ENCODE measurements at regions not wholly inside any gene's neighbourhood (a gene's known extent, or its start where the extent isn't known, plus 50 kb on each side); places are given as distances from the start of the nearest gene placed in this dataset.
A peak's percentile ranks its signal among the peaks of the same experiment; 100 is the strongest.

DNA sequence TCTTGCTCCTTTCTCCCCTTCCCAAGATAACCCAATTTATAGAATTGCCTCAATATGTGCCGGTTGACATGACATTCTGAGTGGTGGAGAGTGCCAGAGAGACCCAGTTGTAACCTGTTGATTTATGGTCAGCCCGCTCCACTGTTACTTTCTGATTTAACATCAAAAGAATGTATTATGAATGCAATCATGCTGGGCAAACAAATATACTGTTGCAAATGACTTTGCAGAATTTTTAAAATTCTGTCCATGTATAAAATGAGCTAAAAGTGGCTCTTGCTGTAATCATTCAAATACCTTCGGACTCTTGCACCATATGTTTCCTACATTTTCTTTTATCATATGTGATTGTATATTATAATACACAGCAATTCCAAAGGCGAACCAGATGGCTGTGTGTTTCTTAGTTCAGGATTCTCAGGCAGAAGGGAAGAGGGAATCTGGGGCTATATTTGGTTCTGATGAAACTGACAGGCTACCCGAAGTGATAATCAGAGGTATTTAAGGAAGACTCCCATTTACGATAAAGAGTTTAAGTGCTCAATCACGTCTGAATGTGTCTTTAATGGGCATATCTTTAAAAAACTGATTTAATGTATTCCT, 131.7 kb downstream of the CLCN4 start:
- ChIA-PET CTCF (no interaction called here), POLR2A (no interaction called here)
- no peaks in the 10 kb centered on the region for H3K4me1 Mint-ChIP-seq
- ATAC-seq, result no peak
- no peak for DNase-seq
- H3K4me3 Mint-ChIP-seq, result no peak overlapping the region
- no peaks in the 10 kb centered on the region for H3K36me3 Mint-ChIP-seq (ENCODE audit: low read depth)
- H3K27me3 Mint-ChIP-seq, result peaks cover 2% of the 10 kb centered on the region
- H3K27ac Mint-ChIP-seq, result no peak overlapping the region
- intact Hi-C loops (cut with DNase I, micrococcal nuclease), result no loop called here
- peaks cover 3% of the 10 kb centered on the region for H3K9me3 Mint-ChIP-seq (ENCODE audit: low read depth)

GRCh38 chrX:10296576-10296975, 139.8 kb downstream of the CLCN4 start:
- ChIA-PET POLR2A (no interaction called here), CTCF (no interaction called here)
- intact Hi-C loops (cut with DNase I, micrococcal nuclease), result no loop called here
- no peaks in the 10 kb centered on the region for H3K27me3 Mint-ChIP-seq
- peaks cover 6% of the 10 kb centered on the region for H3K9me3 Mint-ChIP-seq (ENCODE audit: low read depth)
- ATAC-seq (no peak), DNase-seq (no peak)
- no peaks in the 10 kb centered on the region for H3K36me3 Mint-ChIP-seq (ENCODE audit: low read depth)
- no peaks in the 10 kb centered on the region for H3K4me1 Mint-ChIP-seq
- H3K4me3 Mint-ChIP-seq, result no peak overlapping the region
- H3K27ac Mint-ChIP-seq, result no peak overlapping the region

- no peaks in the 10 kb centered on the region for H3K4me1 Mint-ChIP-seq
- DNase-seq (no peak), ATAC-seq (no peak)
- CTCF ChIA-PET, result no interaction called here
- POLR2A ChIA-PET, result no interaction called here
- no peaks in the 10 kb centered on the region for H3K36me3 Mint-ChIP-seq (ENCODE audit: low read depth)
- no peaks in the 10 kb centered on the region for H3K27me3 Mint-ChIP-seq
- H3K9me3 Mint-ChIP-seq (ENCODE audit: low read depth), result peaks cover 2% of the 10 kb centered on the region
- no peak overlapping the region for H3K4me3 Mint-ChIP-seq
- H3K27ac Mint-ChIP-seq, result no peak overlapping the region
- intact Hi-C loops (cut with DNase I, micrococcal nuclease), result no loop called here
Measured at GRCh38 chrX:10310511-10310910, 153.7 kb downstream of the CLCN4 start.

DNA sequence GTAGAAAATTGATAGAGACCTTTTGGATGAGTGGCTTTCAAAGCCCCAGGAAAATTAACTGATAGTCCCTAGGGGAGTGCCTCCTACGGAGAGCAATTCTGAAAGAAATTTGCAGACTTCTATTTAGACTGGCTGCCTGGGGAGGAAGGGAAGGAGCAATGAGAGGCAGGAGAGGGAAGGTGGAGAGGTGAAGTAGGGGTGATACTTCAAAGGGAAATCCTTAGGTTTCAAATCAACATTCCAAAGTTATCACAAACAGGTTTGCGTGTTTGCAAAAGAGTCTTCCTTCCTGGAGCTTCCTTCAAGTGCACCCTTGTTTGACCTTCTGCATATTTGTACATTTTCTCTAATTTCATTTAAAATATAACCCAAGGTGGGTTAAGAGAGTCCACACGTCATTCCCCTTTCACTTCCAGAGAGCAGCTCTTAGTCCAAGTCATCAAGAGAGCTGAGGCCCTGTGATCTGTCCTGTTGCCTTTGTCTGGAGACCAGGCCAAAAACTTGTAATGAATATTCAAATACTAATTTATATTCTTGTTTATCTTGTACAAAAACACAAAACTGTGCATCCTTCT, 157.8 kb downstream of the CLCN4 start:
- CTCF ChIA-PET, result no interaction called here
- DNase-seq, result no peak
- Mint-ChIP-seq H3K27me3 (no peaks in the 10 kb centered on the region), H3K9me3 (ENCODE audit: low read depth) (no peaks in the 10 kb centered on the region), H3K4me3 (no peak overlapping the region), H3K27ac (no peak overlapping the region), H3K4me1 (no peaks in the 10 kb centered on the region), H3K36me3 (ENCODE audit: low read depth) (no peaks in the 10 kb centered on the region)
- POLR2A ChIA-PET, result no interaction called here
- ATAC-seq, result no peak
- intact Hi-C loops (cut with DNase I, micrococcal nuclease), result no loop called here

DNA sequence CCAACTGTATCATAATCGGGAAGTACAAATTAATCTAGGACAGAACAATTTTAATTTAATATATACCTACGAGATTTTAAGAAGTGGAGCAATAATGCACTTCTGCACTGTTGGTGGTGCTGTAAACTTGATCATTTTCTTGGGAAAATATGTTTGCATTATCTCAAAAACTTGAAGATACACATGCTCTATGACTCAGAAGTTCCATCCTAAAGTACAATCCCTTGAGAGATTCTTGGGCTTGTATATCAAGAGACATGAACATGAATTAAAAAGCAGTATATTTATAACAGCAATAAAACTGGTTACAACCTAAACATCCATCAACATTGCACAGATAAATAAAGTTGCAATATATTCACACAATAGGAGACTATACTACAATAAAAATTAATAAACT, 168.8 kb downstream of the CLCN4 start:
- Mint-ChIP-seq H3K4me3 (no peak overlapping the region), H3K27ac (no peak overlapping the region), H3K36me3 (ENCODE audit: low read depth) (no peaks in the 10 kb centered on the region), H3K9me3 (ENCODE audit: low read depth) (no peaks in the 10 kb centered on the region), H3K4me1 (no peaks in the 10 kb centered on the region), H3K27me3 (no peaks in the 10 kb centered on the region)
- ChIA-PET CTCF (no interaction called here), POLR2A (no interaction called here)
- DNase-seq (no peak), ATAC-seq (no peak)
- intact Hi-C loops (cut with DNase I, micrococcal nuclease), result no loop called here

GRCh38 chrX:10326578-10326977, 169.8 kb downstream of the CLCN4 start:
- no peak overlapping the region for H3K4me3 Mint-ChIP-seq
- CTCF ChIA-PET, result no interaction called here

DNA sequence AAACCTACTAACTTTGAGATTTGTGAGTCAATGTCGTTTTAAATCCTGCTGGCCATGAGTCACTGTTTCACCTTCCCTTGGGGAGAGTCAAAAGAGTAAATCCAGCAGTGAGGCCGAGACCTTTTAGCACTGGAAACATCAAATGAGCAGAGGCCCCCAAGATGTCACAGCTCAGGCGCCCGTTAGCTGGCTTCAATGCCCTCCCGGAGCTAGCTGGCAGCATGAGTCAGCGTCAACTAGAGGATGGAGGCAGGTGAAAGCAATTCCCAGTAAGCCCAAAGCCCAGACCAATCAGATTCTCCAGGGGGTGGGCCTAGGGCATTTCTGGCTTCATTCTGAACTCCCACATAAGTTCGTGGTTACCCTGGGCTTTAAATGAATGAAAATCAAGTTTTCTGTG, 170.9 kb downstream of the CLCN4 start:
- H3K4me1 Mint-ChIP-seq, result no peaks in the 10 kb centered on the region
- H3K36me3 Mint-ChIP-seq (ENCODE audit: low read depth), result no peaks in the 10 kb centered on the region
- POLR2A ChIA-PET, result no interaction called here
- intact Hi-C loops (cut with DNase I, micrococcal nuclease), result no loop called here
- ATAC-seq, result no peak
- H3K27ac Mint-ChIP-seq, result no peak overlapping the region
- CTCF ChIA-PET, result no interaction called here
- no peaks in the 10 kb centered on the region for H3K27me3 Mint-ChIP-seq
- no peak for DNase-seq
- H3K4me3 Mint-ChIP-seq, result no peak overlapping the region
- no peaks in the 10 kb centered on the region for H3K9me3 Mint-ChIP-seq (ENCODE audit: low read depth)

More at GRCh38 chrX:10326578-10326977, 169.8 kb downstream of the CLCN4 start:
- POLR2A ChIA-PET, result no interaction called here
- no peaks in the 10 kb centered on the region for H3K36me3 Mint-ChIP-seq (ENCODE audit: low read depth)
- H3K9me3 Mint-ChIP-seq (ENCODE audit: low read depth), result no peaks in the 10 kb centered on the region
- no peak for DNase-seq
- no peaks in the 10 kb centered on the region for H3K4me1 Mint-ChIP-seq
- no peaks in the 10 kb centered on the region for H3K27me3 Mint-ChIP-seq
- no peak overlapping the region for H3K27ac Mint-ChIP-seq
- intact Hi-C loops (cut with DNase I, micrococcal nuclease), result no loop called here
- no peak for ATAC-seq

DNA sequence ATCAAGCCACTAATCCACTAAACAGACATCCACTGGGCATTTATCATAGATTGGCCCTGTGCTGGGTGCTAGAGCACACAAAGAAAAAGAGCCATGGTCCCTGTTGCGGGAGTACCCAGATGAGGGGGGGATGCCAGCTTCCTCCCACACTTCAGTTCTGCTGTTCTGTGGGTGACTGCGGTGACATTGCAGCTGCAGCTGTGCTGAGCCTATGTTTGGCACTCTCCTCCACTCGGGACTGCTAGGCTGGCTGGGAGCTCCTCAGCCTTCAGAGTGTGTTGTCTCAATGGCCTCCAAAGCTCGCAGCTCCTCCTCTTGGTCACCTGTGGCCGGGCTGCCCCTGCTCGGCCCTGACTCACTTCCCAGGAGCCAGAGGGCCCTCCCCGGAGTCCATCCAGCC, 173.2 kb downstream of the CLCN4 start:
- Mint-ChIP-seq H3K27me3 (no peaks in the 10 kb centered on the region), H3K4me3 (no peak overlapping the region), H3K4me1 (no peaks in the 10 kb centered on the region), H3K36me3 (ENCODE audit: low read depth) (no peaks in the 10 kb centered on the region), H3K9me3 (ENCODE audit: low read depth) (no peaks in the 10 kb centered on the region), H3K27ac (no peak overlapping the region)
- DNase-seq, result no peak
- intact Hi-C loops (cut with DNase I, micrococcal nuclease), result no loop called here
- ATAC-seq, result no peak
- ChIA-PET CTCF (no interaction called here), POLR2A (no interaction called here)

DNA sequence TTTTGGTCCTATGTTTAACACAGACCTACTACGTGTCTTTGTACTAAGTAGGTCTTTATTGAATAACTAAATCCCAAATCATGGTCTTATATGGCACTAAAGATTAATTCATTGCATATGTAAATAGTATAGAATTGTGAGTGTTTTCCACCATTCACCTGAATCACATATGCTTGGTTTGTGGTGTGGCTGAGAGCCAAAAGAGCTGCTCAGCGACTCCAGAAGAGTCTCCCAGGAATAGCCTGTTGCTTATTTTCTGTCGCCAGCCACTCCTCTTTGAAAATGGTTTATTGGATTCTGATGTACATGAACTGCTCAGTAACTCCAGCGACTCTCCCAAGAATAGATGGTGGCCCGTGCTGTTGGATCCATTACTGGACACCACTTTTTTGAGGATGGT, 184.5 kb downstream of the CLCN4 start:
- POLR2A ChIA-PET, result no interaction called here
- H3K27me3 Mint-ChIP-seq, result no peaks in the 10 kb centered on the region
- CTCF ChIA-PET, result no interaction called here
- no peak for ATAC-seq
- H3K4me3 Mint-ChIP-seq, result no peak overlapping the region
- DNase-seq, result no peak
- no peaks in the 10 kb centered on the region for H3K9me3 Mint-ChIP-seq (ENCODE audit: low read depth)
- intact Hi-C loops (cut with DNase I, micrococcal nuclease), result no loop called here
- no peaks in the 10 kb centered on the region for H3K4me1 Mint-ChIP-seq
- H3K36me3 Mint-ChIP-seq (ENCODE audit: low read depth), result no peaks in the 10 kb centered on the region
- H3K27ac Mint-ChIP-seq, result no peak overlapping the region

DNA sequence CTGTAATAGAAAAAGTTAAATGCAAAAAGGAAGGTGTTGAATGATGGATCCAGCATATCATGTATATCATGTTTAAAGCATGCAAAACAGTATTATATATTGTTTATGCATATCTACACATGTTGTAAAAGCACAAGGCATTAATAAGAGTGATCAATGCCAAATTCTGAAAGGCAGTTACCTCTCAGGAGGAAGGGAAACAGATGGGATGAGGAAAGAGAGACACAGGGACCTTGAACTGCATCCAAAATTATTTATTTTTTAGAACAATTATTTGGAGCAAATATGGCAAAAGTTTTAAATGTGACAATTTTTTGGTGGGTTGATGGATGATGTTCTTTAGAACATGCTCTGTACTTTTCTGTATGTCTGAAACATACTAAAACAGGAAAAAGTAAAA, 193.4 kb downstream of the CLCN4 start:
- Mint-ChIP-seq H3K4me1 (no peaks in the 10 kb centered on the region), H3K9me3 (ENCODE audit: low read depth) (no peaks in the 10 kb centered on the region), H3K36me3 (ENCODE audit: low read depth) (no peaks in the 10 kb centered on the region), H3K27ac (no peak overlapping the region), H3K27me3 (no peaks in the 10 kb centered on the region), H3K4me3 (no peak overlapping the region)
- ATAC-seq (no peak), DNase-seq (no peak)
- ChIA-PET POLR2A (no interaction called here), CTCF (no interaction called here)
- intact Hi-C loops (cut with DNase I, micrococcal nuclease), result no loop called here

DNA sequence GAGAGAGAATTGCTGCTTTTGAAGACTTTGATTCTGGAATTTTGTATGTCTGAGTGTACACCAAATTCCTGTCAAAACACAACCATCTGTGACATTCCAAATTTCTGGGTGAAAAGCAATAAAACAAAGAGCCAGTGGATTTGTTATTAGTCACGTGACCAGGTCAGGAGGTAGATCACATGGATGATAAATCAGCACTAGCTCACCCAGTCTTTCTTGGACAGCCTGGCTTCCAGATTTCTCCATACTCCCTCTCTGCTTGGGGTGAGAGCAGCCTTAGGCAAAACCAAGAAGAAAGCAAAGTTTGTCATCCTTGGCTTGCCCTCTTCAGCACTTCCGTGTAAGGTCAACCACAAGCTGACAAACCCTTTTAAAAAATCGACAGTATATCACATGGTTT, 194.2 kb downstream of the CLCN4 start:
- H3K27me3 Mint-ChIP-seq, result no peaks in the 10 kb centered on the region
- H3K36me3 Mint-ChIP-seq (ENCODE audit: low read depth), result no peaks in the 10 kb centered on the region
- no peaks in the 10 kb centered on the region for H3K9me3 Mint-ChIP-seq (ENCODE audit: low read depth)
- no peaks in the 10 kb centered on the region for H3K4me1 Mint-ChIP-seq
- H3K27ac Mint-ChIP-seq, result no peak overlapping the region
- ChIA-PET CTCF (no interaction called here), POLR2A (no interaction called here)
- no peak overlapping the region for H3K4me3 Mint-ChIP-seq
- intact Hi-C loops (cut with DNase I, micrococcal nuclease), result no loop called here
- ATAC-seq (no peak), DNase-seq (no peak)

DNA sequence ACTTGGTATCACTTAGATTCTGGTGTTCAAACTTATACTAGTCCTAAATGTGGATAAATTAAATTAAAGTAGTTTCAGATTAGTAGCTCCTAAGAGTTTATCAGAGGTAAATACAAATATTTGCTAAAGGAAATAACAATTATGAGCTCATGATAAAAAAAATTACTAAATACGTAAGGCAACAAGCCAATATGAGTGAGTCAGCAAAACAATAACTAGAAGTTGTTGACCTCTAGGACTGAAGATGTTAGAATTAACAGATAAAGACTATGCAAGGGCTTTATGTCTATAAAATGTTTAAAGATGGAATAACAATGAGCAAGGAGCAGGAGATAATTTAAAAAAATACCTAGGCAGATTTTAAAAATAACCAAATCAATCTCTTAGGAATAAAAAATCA, 195.8 kb downstream of the CLCN4 start:
- intact Hi-C loops (cut with DNase I, micrococcal nuclease), result no loop called here
- DNase-seq, result no peak
- Mint-ChIP-seq H3K4me1 (no peaks in the 10 kb centered on the region), H3K27me3 (no peaks in the 10 kb centered on the region), H3K9me3 (ENCODE audit: low read depth) (no peaks in the 10 kb centered on the region), H3K36me3 (ENCODE audit: low read depth) (no peaks in the 10 kb centered on the region), H3K4me3 (no peak overlapping the region), H3K27ac (no peak overlapping the region)
- no peak for ATAC-seq
- POLR2A ChIA-PET, result no interaction called here
- CTCF ChIA-PET, result no interaction called here

GRCh38 chrX:10356979-10357378, 200.2 kb downstream of the CLCN4 start:
- intact Hi-C loops (cut with DNase I, micrococcal nuclease), result no loop called here
- ChIA-PET CTCF (interaction anchor here (0.6 kb wide), 1 partner anchor 53 kb away, joined by 3 read pairs; no protein-coding TSS in a partner anchor), POLR2A (no interaction called here)
- peak; percentile 23 for ATAC-seq
- Mint-ChIP-seq H3K27me3 (no peaks in the 10 kb centered on the region), H3K9me3 (ENCODE audit: low read depth) (no peaks in the 10 kb centered on the region), H3K27ac (no peak overlapping the region), H3K4me1 (no peaks in the 10 kb centered on the region), H3K36me3 (ENCODE audit: low read depth) (no peaks in the 10 kb centered on the region), H3K4me3 (no peak overlapping the region)
- no peak for DNase-seq

Measured in activated CD4-positive, alpha-beta T cell treated with anti-CD3 and anti-CD28 coated beads for 36 hours (primary cell).